AG09309 (cell line): ENCODE measurements at regions not wholly inside any gene's neighbourhood (a gene's known extent, or its start where the extent isn't known, plus 50 kb on each side); places are given as distances from the start of the nearest gene placed in this dataset.

Experiments
- DNase-seq: peaks from one replicate; pipeline ENCODE4 v3.0.0-alpha.2; 2010; ENCODE audit warnings: low read depth
- H3K4me3 ChIP-seq: 2 replicates; pipeline ENCODE4 v1.5.1; 2011; ENCODE audit warnings: mild to moderate bottlenecking, low read depth, low read length, moderate library complexity; ENCODE audit not compliant: control insufficient read depth
- TF ChIP-seq, protein P1 (sequence below): IDR thresholded peaks from 2 replicates; pipeline ENCODE4 v1.5.1; 2011; ENCODE audit warnings: mild to moderate bottlenecking, low read depth, low read length, inconsistent platforms; ENCODE audit not compliant: insufficient read depth, control insufficient read depth; ENCODE audit errors: missing control alignments

DNA sequence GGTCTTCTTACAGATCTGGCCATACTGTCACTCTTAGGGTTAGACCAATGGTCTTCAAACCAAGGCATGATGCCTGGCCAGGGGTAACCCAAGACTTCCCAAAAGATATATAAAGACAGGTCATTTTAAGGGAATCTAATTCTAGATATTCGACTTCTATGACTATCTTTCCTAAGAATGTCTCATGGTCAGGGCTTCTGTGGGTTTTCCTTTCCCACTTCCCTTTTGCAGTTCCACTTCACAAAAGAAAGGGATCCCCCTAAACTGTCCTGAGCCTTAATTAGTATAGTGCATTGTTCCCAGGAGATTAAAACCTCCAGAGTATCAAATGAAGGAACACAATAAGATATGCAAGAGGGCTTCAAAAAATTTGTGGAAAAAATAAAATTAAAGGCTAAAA lies 223.6 kb upstream of the SIX2 start:
- DNase-seq = no peak
- H3K4me3 ChIP-seq = no peak overlapping the region
- TF ChIP-seq, protein P1, sequence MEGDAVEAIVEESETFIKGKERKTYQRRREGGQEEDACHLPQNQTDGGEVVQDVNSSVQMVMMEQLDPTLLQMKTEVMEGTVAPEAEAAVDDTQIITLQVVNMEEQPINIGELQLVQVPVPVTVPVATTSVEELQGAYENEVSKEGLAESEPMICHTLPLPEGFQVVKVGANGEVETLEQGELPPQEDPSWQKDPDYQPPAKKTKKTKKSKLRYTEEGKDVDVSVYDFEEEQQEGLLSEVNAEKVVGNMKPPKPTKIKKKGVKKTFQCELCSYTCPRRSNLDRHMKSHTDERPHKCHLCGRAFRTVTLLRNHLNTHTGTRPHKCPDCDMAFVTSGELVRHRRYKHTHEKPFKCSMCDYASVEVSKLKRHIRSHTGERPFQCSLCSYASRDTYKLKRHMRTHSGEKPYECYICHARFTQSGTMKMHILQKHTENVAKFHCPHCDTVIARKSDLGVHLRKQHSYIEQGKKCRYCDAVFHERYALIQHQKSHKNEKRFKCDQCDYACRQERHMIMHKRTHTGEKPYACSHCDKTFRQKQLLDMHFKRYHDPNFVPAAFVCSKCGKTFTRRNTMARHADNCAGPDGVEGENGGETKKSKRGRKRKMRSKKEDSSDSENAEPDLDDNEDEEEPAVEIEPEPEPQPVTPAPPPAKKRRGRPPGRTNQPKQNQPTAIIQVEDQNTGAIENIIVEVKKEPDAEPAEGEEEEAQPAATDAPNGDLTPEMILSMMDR = no peak

- TF ChIP-seq, protein P1 = no peak
- H3K4me3 ChIP-seq = no peak overlapping the region
- no peak for DNase-seq
Observed at GRCh38 chr2:45229411-45229810, 220.2 kb upstream of the SIX2 start.

DNA sequence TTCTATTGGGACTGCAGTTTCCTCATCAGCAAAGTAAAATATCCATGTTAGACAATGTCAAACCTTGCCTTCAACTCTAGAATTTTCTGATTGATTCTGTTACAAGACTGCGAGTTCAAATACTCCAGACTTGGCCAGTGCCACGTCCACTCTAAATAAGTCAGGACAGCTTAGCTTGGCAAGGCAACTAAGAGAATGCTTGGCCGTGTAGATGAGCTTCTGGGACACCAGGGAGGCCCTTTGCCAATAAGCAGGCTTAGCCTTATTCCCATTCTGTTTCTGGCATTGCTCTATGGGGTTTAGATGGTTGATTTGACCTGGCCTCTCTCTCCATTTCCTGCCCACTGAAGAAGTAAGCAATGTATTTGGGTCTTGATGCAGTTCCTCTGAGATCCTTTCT lies 218.1 kb upstream of the SIX2 start:
- no peak for DNase-seq
- TF ChIP-seq, protein P1 = no peak

DNA sequence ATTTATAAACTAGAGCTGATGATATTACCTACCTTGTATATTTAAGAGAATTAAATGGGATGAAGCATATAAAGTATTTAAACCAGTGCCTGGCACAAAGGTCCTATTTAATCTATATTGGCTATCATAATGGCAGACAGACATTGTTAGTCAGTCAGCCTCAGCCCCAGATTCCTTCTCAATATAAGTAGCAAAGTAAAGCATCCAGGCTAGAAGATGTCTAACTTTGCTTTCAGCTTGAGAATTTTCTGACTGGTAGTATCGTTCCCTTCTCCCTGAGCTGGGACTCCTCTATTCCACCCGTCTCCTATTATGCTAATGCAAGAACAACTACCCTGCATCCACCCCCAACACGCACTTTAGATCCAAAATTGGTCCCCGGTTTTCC lies 215.7 kb upstream of the SIX2 start:
- TF ChIP-seq, protein P1 = no peak
- no peak overlapping the region for H3K4me3 ChIP-seq
- DNase-seq = no peak

More for the DNA sequence above, 218.1 kb upstream of the SIX2 start:
- no peak overlapping the region for H3K4me3 ChIP-seq

- TF ChIP-seq, protein P1 = no peak
- no peak overlapping the region for H3K4me3 ChIP-seq
- DNase-seq = no peak
Observed at GRCh38 chr2:45224321-45224992, 215.2 kb upstream of the SIX2 start.

GRCh38 chr2:45223531-45223930 lies 214.3 kb upstream of the SIX2 start:
- no peak for DNase-seq
- H3K4me3 ChIP-seq = no peak overlapping the region
- TF ChIP-seq, protein P1 = no peak

GRCh38 chr2:45220227-45220626 lies 211.0 kb upstream of the SIX2 start:
- TF ChIP-seq, protein P1 = no peak

More at GRCh38 chr2:45220227-45220626, 211.0 kb upstream of the SIX2 start:
- no peak for DNase-seq
- no peak overlapping the region for H3K4me3 ChIP-seq
